Endothelial cell of umbilical vein (primary cell): ENCODE measurements at regions not wholly inside any gene's neighbourhood (a gene's known extent, or its start where the extent isn't known, plus 50 kb on each side); places are given as distances from the start of the nearest gene placed in this dataset.

Experiments used
- BruUV-seq: library from RNA; stranded (reverse); fragments of 400-500 nt; replicated peaks from 2 replicates; lab custom pipeline; 2021; lab: Mats Ljungman, UMichigan
- CTCF ChIA-PET: fragments of 300-600, 350-600 bp; sonication (Branson Sonifier 250); formaldehyde crosslinking; loops from one replicate; lab custom pipeline; 2021; ENCODE audit warnings: antibody characterized with exemption, inconsistent platforms; lab: Charles Lee
- POLR2A ChIA-PET: fragments of 300-600, 350-600 bp; sonication (Branson Sonifier 250); formaldehyde crosslinking; loops from one replicate; lab custom pipeline; 2021; ENCODE audit warnings: antibody characterized with exemption, inconsistent platforms; lab: Charles Lee
- DNase-seq: peaks from one replicate; pipeline ENCODE4 v3.0.0-alpha.2; 2011; ENCODE audit warnings: low read depth, low spot score
- FAIRE-seq: peaks from 2 replicates; lab custom pipeline; 2011; peaks lifted over from hg19 to GRCh38; lab: Jason Lieb, UNC
- H2AFZ ChIP-seq: 2 replicates; pipeline ENCODE4 v1.6.0; 2012; ENCODE audit warnings: low read depth, low read length, control low read depth, inconsistent platforms
- H3K27ac ChIP-seq: 2 replicates; pipeline ENCODE4 v1.5.1; 2011; ENCODE audit warnings: low read depth, mild to moderate bottlenecking, control low read depth, low read length, moderate library complexity; ENCODE audit not compliant: insufficient read depth
- H3K27me3 ChIP-seq, 2 experiments: 2 replicates each; pipeline versions ENCODE4 v1.6.0 to v1.6.1; 2011; ENCODE audit warnings: low read length in 2 of 2, mixed read lengths in 1 of 2; ENCODE audit not compliant: control insufficient read depth in 2 of 2, insufficient read depth in 2 of 2
- H3K36me3 ChIP-seq, 2 experiments: 2 replicates in 1 of 2; 3 replicates in 1 of 2; pipeline ENCODE4 v1.5.1; 2011; ENCODE audit warnings: low read length in 2 of 2, mild to moderate bottlenecking in 1 of 2, moderate library complexity in 1 of 2; ENCODE audit not compliant: control insufficient read depth in 2 of 2, insufficient read depth in 2 of 2; ENCODE audit errors: extremely low read depth in 1 of 2
- H3K4me1 ChIP-seq: 3 replicates; pipeline ENCODE4 v1.5.1; 2011; ENCODE audit warnings: mild to moderate bottlenecking, low read length; ENCODE audit not compliant: control insufficient read depth, insufficient read depth; ENCODE audit errors: extremely low read depth
- H3K4me2 ChIP-seq: 2 replicates; pipeline ENCODE4 v1.6.1; 2011; ENCODE audit warnings: low read length, control low read depth, mixed read lengths; ENCODE audit not compliant: insufficient read depth
- H3K4me3 ChIP-seq, 3 experiments: fragments of 200-600 bp in 1 of 3; sonication (generic), shearing (Covaris generic) in 1 of 3; replicated peaks in 1 of 3; 2 replicates each; pipeline ENCODE4 v1.5.1; 2011 to 2016; ENCODE audit warnings: control low read depth in 3 of 3, low read length in 3 of 3, mild to moderate bottlenecking in 2 of 3, inconsistent platforms in 1 of 3, low read depth in 1 of 3, moderate library complexity in 1 of 3; ENCODE audit not compliant: insufficient read depth in 1 of 3
- H3K79me2 ChIP-seq: 2 replicates; pipeline ENCODE4 v1.6.0; 2012; ENCODE audit warnings: low read length, inconsistent platforms; ENCODE audit not compliant: control insufficient read depth, insufficient read depth
- H3K9ac ChIP-seq: replicated peaks from 2 replicates; pipeline ENCODE3; 2011; ENCODE audit warnings: low read length, control low read depth; ENCODE audit not compliant: insufficient read depth; ENCODE audit errors: extremely low read depth
- H3K9me1 ChIP-seq: replicated peaks from 3 replicates; pipeline ENCODE4 v1.6.0; 2011; ENCODE audit warnings: mild to moderate bottlenecking, low read length; ENCODE audit not compliant: control insufficient read depth, insufficient read depth; ENCODE audit errors: extremely low read depth
- H3K9me3 ChIP-seq: replicated peaks from 2 replicates; pipeline ENCODE4 v1.5.1; 2012; ENCODE audit warnings: low read length, inconsistent platforms; ENCODE audit not compliant: control insufficient read depth, insufficient read depth
- H4K20me1 ChIP-seq: replicated peaks from 2 replicates; pipeline ENCODE3; 2011; ENCODE audit warnings: mild to moderate bottlenecking, low read length; ENCODE audit not compliant: control insufficient read depth, insufficient read depth; ENCODE audit errors: extremely low read depth
- CTCF ChIP-seq, 2 donors: IDR thresholded peaks; 1 replicate in 1 of 2; 2 replicates in 1 of 2; pipeline ENCODE4 v1.5.1; 2011; ENCODE audit warnings: low read length in 2 of 2, mild to moderate bottlenecking in 2 of 2, moderate library complexity in 2 of 2, control low read depth in 1 of 2, inconsistent platforms in 1 of 2, low read depth in 1 of 2; ENCODE audit not compliant: insufficient read depth in 1 of 2; ENCODE audit errors: extremely low read depth in 1 of 2
- EZH2 ChIP-seq: IDR thresholded peaks from 2 replicates; pipeline ENCODE4 v1.6.1; 2012; ENCODE audit warnings: borderline replicate concordance, low read depth, mild to moderate bottlenecking, moderate library complexity, low read length, inconsistent platforms; ENCODE audit not compliant: severe bottlenecking
- FOS ChIP-seq: IDR thresholded peaks from 2 replicates; pipeline ENCODE4 v1.6.1; 2011; ENCODE audit warnings: mild to moderate bottlenecking, low read length, moderate library complexity, borderline replicate concordance; ENCODE audit not compliant: insufficient read depth
- GATA2 ChIP-seq: IDR thresholded peaks from 2 replicates; pipeline ENCODE4 v1.7.0; 2011; ENCODE audit warnings: low read depth, mild to moderate bottlenecking, moderate library complexity, mixed read lengths, low read length; ENCODE audit not compliant: insufficient read length, insufficient read depth
- JUN ChIP-seq: IDR thresholded peaks from 2 replicates; pipeline ENCODE4 v1.6.1; 2011; ENCODE audit warnings: borderline replicate concordance, low read depth; ENCODE audit not compliant: insufficient read length, insufficient read depth
- MYC ChIP-seq: IDR thresholded peaks from one replicate; pipeline ENCODE4 v1.6.1; 2011; ENCODE audit warnings: mild to moderate bottlenecking, low read depth, low read length
- POLR2A ChIP-seq: IDR thresholded peaks from 2 replicates; pipeline ENCODE4 v1.6.1; 2012; ENCODE audit warnings: low read depth, mild to moderate bottlenecking, control low read depth, low read length
- POLR2AphosphoS5 ChIP-seq: IDR thresholded peaks from 2 replicates; pipeline ENCODE4 v1.6.1; 2012; ENCODE audit warnings: low read depth, mild to moderate bottlenecking, control low read depth, low read length, moderate library complexity; ENCODE audit not compliant: insufficient read depth
- dilution Hi-C: fragments of 300-500 bp; cut with MboI; formaldehyde crosslinking; loops from one replicate; pipeline ENCODE4 v1.15.0; 2019; ENCODE audit warnings: low sequenced_read_pairs; ENCODE audit not compliant: extremely low pct_ligation_motif_present
- intact Hi-C: fragments of 100-400 bp; cut with micrococcal nuclease; formaldehyde crosslinking; loops from one replicate; pipeline ENCODE4 v1.10.0; 2022
- TF ChIP-seq, protein P1 (sequence below): IDR thresholded peaks from 2 replicates; pipeline ENCODE4 v1.6.1; 2011; ENCODE audit not compliant: insufficient read depth, insufficient read length

DNA sequence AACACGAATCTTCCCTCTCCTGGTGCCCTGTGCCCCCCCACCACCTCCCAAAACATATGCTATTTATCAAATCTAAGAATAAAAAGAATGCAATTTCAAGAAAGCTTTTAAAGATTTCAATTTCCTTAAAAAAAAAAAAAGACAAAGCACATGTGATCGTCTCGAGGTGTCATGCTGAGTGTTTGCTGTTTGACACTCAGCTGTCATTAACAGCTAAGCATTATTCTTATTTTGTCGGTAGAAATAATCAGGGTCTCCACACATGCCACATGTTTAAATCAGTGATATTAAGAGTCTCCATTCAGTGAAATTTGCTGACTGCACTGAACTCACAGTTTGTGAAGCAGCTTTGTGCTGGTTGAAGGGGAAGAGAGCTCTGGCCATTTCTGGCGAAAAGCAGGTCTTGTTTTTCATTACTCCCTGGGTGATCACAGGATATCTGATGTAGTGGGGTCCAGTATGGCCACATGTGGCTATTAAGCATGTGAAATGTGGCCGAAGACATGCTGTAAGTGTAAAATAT, 281.8 kb downstream of the SATB1 start:
- no peaks in the 10 kb centered on the region for H3K27me3 ChIP-seq
- no peaks in the 10 kb centered on the region for H3K9me1 ChIP-seq
- dilution Hi-C loops (no loop called here), intact Hi-C loops (no loop called here)
- H3K4me1 ChIP-seq, result no peaks in the 10 kb centered on the region
- peaks cover 5% of the 10 kb centered on the region for H3K9me3 ChIP-seq
- H3K79me2 ChIP-seq, result no peaks in the 10 kb centered on the region
- no peaks in the 10 kb centered on the region for H3K36me3 ChIP-seq
- H3K9ac ChIP-seq, result no peak overlapping the region
- no TSS peak for BruUV-seq
- no peak for DNase-seq
- TF ChIP-seq FOS (no peak), MYC (no peak), GATA2 (no peak), POLR2A (no peak), POLR2AphosphoS5 (no peak), JUN (no peak), EZH2 (no peak), CTCF (IDR thresholded peaks at IDR 0.05; ENCODE audit: extremely low read depth in 1 of 2, insufficient read depth in 1 of 2, low read depth in 1 of 2, low read length in 2 of 2) (no peak)
- TF ChIP-seq, protein P1, sequence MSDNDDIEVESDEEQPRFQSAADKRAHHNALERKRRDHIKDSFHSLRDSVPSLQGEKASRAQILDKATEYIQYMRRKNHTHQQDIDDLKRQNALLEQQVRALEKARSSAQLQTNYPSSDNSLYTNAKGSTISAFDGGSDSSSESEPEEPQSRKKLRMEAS, result no peak
- no peak overlapping the region for H3K4me3 ChIP-seq
- H2AFZ ChIP-seq, result no peak overlapping the region
- H4K20me1 ChIP-seq, result no peaks in the 10 kb centered on the region
- ChIA-PET POLR2A (no interaction called here), CTCF (no interaction called here)
- H3K4me2 ChIP-seq, result no peak overlapping the region
- FAIRE-seq, result no peak
- H3K27ac ChIP-seq, result no peak overlapping the region
